ENCODE measurements at regions not wholly inside any gene's neighbourhood (a gene's known extent, or its start where the extent isn't known, plus 50 kb on each side); places are given as distances from the start of the nearest gene placed in this dataset.

DNA sequence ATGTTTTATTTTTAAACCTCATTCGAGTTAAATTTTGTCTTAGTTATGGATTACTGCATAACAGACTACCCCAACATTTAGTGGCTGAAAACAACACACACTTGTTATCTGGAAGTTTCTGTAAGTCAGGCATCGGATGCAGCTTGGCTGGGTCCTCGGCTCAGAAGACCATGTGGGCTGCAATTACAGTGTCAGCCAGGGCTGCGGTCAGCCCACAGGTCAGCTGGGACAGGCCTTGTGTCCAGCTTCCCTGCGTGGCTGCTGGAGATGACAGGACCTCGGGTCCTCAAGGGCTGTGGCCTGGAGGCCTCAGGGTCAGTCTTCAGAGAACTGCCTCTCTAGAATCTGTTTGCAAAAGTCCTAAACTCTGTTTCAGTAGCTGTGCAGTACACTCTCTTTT is 219.0 kb upstream of the IRX1 start:
- Histone ChIP-seq H3K27me3 (ENCODE audit: insufficient read depth, low read length) (no peaks in the 10 kb centered on the region), H3K27ac (ENCODE audit: low read depth, low read length) (no peak overlapping the region), H3K9me3 (ENCODE audit: control insufficient read depth in 1 of 2, insufficient read depth in 1 of 2, low read depth in 1 of 2, low read length in 2 of 2) (peaks cover 9 to 27% of the 10 kb centered on the region in 2 experiments; a peak in 2 of 4 replicates), H3K4me1 (ENCODE audit: control insufficient read depth in 1 of 2, insufficient read depth in 2 of 2, low read length in 2 of 2) (no peaks in the 10 kb centered on the region), H3K9ac (ENCODE audit: low read length) (no peak overlapping the region), H3K36me3 (ENCODE audit: control insufficient read depth in 1 of 2, insufficient read depth in 2 of 2, low read length in 2 of 2) (no peaks in the 10 kb centered on the region), H4K20me1 (ENCODE audit: insufficient read depth) (no peaks in the 10 kb centered on the region), H2AFZ (ENCODE audit: low read depth, low read length, poor library complexity, severe bottlenecking) (no peak overlapping the region), H3K79me2 (ENCODE audit: insufficient read depth, low read length) (no peaks in the 10 kb centered on the region), H3K4me3 (replicated peaks in 1 of 2; ENCODE audit: low read depth in 1 of 2, low read length in 2 of 2) (no peak overlapping the region), H3K9me2 (ENCODE audit: insufficient read depth) (no peaks in the 10 kb centered on the region), H3K4me2 (ENCODE audit: low read length) (no peak overlapping the region)
- BruUV-seq (replicated peaks): no TSS peak
- POLR2A ChIA-PET: no interaction called here
- RAD21 ChIA-PET (ENCODE audit: low non-redundant PET in 1 of 2, low total read pairs in 2 of 2, uncharacterized antibody in 2 of 2, unreplicated experiment in 2 of 2): no interaction called here
- intact Hi-C loops (cut with micrococcal nuclease): no loop called here
- no peak for DNase-seq (ENCODE audit: low read depth, low spot score)
- no peak for ATAC-seq
- CTCF ChIA-PET: no interaction called here
- TF ChIP-seq EGR1 (IDR thresholded peaks at IDR 0.05; ENCODE audit: low read depth): no peak
- TF ChIP-seq, protein P1, sequence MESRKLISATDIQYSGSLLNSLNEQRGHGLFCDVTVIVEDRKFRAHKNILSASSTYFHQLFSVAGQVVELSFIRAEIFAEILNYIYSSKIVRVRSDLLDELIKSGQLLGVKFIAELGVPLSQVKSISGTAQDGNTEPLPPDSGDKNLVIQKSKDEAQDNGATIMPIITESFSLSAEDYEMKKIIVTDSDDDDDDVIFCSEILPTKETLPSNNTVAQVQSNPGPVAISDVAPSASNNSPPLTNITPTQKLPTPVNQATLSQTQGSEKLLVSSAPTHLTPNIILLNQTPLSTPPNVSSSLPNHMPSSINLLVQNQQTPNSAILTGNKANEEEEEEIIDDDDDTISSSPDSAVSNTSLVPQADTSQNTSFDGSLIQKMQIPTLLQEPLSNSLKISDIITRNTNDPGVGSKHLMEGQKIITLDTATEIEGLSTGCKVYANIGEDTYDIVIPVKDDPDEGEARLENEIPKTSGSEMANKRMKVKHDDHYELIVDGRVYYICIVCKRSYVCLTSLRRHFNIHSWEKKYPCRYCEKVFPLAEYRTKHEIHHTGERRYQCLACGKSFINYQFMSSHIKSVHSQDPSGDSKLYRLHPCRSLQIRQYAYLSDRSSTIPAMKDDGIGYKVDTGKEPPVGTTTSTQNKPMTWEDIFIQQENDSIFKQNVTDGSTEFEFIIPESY (IDR thresholded peaks at IDR 0.05; ENCODE audit: extremely low read depth, insufficient replicate concordance, low read length): no peak
- TF ChIP-seq SP1 (IDR thresholded peaks at IDR 0.05; ENCODE audit: low read depth): no peak

DNA sequence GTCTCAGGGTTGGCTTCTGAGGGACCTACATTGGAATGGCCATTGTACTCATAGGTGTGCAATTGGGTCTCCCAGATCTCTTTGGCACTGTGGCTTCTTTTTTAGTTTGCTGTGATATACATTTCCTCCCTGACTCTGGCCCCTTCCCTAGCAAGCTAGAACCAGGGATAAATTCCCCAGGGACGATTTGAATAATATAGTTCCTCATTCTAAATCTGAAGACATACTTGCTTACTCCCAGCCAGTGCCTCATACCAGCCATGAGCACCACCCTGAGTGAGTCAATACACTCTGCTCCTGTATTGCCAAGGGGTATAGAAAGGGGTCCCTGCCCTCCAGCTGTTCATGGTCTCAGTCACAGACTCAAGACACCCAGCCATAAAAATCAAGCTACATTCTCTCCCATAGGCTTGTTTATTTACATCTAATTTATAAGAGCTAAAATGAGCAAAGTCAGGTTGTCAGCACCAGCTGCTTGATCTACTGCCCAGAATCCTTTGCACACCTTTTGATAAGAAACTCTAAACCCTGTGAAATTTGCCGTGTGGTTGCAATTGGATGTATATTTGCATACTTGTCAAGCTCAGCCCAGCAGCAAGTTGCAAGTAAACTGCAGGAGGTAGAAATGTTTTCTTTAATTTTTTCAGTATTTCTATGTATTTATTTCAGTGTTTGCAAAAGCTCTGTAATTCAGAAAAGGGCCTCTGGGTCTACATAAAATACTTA is 219.9 kb upstream of the IRX1 start:
- H3K9me2 ChIP-seq (ENCODE audit: insufficient read depth): no peaks in the 10 kb centered on the region
- H3K4me2 ChIP-seq (ENCODE audit: low read length): no peak overlapping the region
- peaks cover 9 to 27% of the 10 kb centered on the region in 2 experiments; a peak in 2 of 4 replicates for H3K9me3 ChIP-seq (ENCODE audit: control insufficient read depth in 1 of 2, insufficient read depth in 1 of 2, low read depth in 1 of 2, low read length in 2 of 2)
- no TSS peak for BruUV-seq (replicated peaks)
- H3K4me1 ChIP-seq (ENCODE audit: control insufficient read depth in 1 of 2, insufficient read depth in 2 of 2, low read length in 2 of 2): no peaks in the 10 kb centered on the region
- ChIA-PET CTCF (no interaction called here), POLR2A (no interaction called here), RAD21 (ENCODE audit: low non-redundant PET in 1 of 2, low total read pairs in 2 of 2, uncharacterized antibody in 2 of 2, unreplicated experiment in 2 of 2) (no interaction called here)
- no peaks in the 10 kb centered on the region for H3K79me2 ChIP-seq (ENCODE audit: insufficient read depth, low read length)
- no peak overlapping the region for H3K9ac ChIP-seq (ENCODE audit: low read length)
- H4K20me1 ChIP-seq (ENCODE audit: insufficient read depth): no peaks in the 10 kb centered on the region; the same call in 1 of the 2 replicates
- no peak overlapping the region for H3K4me3 ChIP-seq (replicated peaks in 1 of 2; ENCODE audit: low read depth in 1 of 2, low read length in 2 of 2)
- no peaks in the 10 kb centered on the region for H3K36me3 ChIP-seq (ENCODE audit: control insufficient read depth in 1 of 2, insufficient read depth in 2 of 2, low read length in 2 of 2)
- no peak overlapping the region for H3K27ac ChIP-seq (ENCODE audit: low read depth, low read length)
- H2AFZ ChIP-seq (ENCODE audit: low read depth, low read length, poor library complexity, severe bottlenecking): no peak overlapping the region
- TF ChIP-seq SIN3A (IDR thresholded peaks at IDR 0.05; ENCODE audit: low read depth): no peak
- TF ChIP-seq JUND (IDR thresholded peaks at IDR 0.05): no peak
- TF ChIP-seq, protein P2, sequence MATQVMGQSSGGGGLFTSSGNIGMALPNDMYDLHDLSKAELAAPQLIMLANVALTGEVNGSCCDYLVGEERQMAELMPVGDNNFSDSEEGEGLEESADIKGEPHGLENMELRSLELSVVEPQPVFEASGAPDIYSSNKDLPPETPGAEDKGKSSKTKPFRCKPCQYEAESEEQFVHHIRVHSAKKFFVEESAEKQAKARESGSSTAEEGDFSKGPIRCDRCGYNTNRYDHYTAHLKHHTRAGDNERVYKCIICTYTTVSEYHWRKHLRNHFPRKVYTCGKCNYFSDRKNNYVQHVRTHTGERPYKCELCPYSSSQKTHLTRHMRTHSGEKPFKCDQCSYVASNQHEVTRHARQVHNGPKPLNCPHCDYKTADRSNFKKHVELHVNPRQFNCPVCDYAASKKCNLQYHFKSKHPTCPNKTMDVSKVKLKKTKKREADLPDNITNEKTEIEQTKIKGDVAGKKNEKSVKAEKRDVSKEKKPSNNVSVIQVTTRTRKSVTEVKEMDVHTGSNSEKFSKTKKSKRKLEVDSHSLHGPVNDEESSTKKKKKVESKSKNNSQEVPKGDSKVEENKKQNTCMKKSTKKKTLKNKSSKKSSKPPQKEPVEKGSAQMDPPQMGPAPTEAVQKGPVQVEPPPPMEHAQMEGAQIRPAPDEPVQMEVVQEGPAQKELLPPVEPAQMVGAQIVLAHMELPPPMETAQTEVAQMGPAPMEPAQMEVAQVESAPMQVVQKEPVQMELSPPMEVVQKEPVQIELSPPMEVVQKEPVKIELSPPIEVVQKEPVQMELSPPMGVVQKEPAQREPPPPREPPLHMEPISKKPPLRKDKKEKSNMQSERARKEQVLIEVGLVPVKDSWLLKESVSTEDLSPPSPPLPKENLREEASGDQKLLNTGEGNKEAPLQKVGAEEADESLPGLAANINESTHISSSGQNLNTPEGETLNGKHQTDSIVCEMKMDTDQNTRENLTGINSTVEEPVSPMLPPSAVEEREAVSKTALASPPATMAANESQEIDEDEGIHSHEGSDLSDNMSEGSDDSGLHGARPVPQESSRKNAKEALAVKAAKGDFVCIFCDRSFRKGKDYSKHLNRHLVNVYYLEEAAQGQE (IDR thresholded peaks at IDR 0.05; ENCODE audit: low read depth): no peak
- no peak for TF ChIP-seq SP1 (IDR thresholded peaks at IDR 0.05; ENCODE audit: low read depth)
- TF ChIP-seq, protein P3, sequence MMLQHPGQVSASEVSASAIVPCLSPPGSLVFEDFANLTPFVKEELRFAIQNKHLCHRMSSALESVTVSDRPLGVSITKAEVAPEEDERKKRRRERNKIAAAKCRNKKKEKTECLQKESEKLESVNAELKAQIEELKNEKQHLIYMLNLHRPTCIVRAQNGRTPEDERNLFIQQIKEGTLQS (IDR thresholded peaks at IDR 0.05): no peak
- TF ChIP-seq FOSL1 (IDR thresholded peaks at IDR 0.05; ENCODE audit: low read depth): no peak
- no peak for TF ChIP-seq EZH2 (IDR thresholded peaks at IDR 0.05)
- TF ChIP-seq, protein P4, sequence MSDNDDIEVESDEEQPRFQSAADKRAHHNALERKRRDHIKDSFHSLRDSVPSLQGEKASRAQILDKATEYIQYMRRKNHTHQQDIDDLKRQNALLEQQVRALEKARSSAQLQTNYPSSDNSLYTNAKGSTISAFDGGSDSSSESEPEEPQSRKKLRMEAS (IDR thresholded peaks at IDR 0.05): no peak
- TF ChIP-seq EZH2phosphoT487 (IDR thresholded peaks at IDR 0.05; ENCODE audit: borderline replicate concordance): no peak
- TF ChIP-seq EGR1 (IDR thresholded peaks at IDR 0.05; ENCODE audit: low read depth): no peak
- TF ChIP-seq ZNF274 (IDR thresholded peaks at IDR 0.05; ENCODE audit: low read depth, low read length): no peak
- TF ChIP-seq YY1 (IDR thresholded peaks at IDR 0.05; ENCODE audit: extremely low read depth, insufficient replicate concordance, low read depth, low read length): no peak
- TF ChIP-seq POLR2AphosphoS5 (IDR thresholded peaks at IDR 0.05; ENCODE audit: low read depth, low read length): no peak
- no peaks in the 10 kb centered on the region for H3K27me3 ChIP-seq (ENCODE audit: insufficient read depth, low read length)
- DNase-seq (ENCODE audit: low read depth, low spot score) (no peak), ATAC-seq (no peak)
- intact Hi-C loops (cut with micrococcal nuclease): no loop called here
